ENCODE measurements at regions not wholly inside any gene's neighbourhood (a gene's known extent, or its start where the extent isn't known, plus 50 kb on each side); places are given as distances from the start of the nearest gene placed in this dataset.
"Not testable (repeated sequence)": the region's sequence is repeated elsewhere in the genome, so short reads cannot be mapped to it uniquely, and the experiment has no call there.

- no peak for DNase-seq
Measured at GRCh38 chr2:13923823-13924222, 708.7 kb upstream of the LRATD1 start.

DNA sequence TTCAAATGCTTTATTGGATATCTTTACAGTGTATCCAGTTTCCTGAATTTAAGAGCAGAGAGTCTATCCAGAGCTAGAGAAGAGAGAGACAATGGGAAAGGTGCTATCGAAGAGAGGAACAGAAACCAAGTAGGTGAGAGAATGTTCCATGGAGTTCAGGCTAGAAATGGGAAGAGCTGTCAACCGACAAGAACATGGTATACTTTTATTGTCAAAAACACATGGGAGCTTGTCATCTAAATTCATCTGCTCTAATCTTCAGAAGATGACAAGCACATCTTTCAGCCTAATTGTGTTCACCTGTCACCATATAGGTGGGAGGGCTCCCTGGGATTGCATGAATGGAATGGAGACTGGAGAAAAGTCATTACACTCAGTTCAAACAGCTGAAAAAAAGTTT lies 690.4 kb upstream of the LRATD1 start:
- no peak for DNase-seq

- no peak for DNase-seq
Measured at GRCh38 chr2:13950761-13951160, 681.8 kb upstream of the LRATD1 start.

DNA sequence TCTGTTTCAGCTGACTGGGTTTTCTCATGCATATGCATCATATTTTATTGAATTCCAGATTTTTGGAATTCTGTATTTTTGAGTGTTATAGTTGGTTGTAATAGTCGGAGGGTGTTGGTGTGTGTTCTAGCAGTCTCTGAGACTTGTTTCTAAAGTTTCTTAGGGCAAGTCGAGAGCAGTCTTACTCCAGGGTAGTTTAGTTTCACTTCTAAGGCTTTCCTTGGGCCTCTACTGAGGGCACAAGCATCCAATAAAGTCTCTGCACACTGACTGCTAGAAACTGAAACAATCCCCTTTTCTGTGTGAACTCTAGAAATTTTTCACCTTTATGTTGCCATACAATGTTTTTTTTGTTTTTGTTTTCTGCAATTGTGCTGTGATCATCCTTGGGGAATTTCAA lies 663.7 kb upstream of the LRATD1 start:
- no peak for DNase-seq

DNA sequence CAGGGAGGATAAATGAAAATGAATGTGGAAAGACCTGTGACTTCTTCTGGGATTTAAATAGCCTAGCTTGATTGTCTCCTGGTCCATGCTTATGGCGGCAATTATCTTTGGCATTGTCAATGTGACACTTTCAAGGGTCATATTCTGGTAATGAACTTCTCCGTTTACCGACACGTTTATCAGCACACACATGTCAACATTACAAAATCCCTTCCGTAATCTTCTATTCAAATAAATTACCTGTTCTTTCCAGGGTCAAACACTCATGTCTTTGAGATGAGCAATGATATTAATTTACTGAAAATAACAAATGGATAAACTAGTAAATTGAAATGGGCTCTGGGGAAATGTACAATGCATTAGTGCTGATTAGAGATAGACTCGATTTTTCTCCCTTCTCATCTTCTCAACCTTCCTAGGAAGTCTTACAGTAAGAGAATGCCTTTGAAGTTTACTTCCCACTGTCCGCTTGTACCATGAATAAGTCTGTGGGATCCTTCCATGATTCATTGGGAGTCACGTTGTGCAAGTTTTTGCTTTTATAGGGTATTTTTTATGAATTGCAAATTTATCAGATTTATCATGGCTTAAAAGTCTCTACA lies 646.3 kb upstream of the LRATD1 start:
- DNase-seq: no peak

DNA sequence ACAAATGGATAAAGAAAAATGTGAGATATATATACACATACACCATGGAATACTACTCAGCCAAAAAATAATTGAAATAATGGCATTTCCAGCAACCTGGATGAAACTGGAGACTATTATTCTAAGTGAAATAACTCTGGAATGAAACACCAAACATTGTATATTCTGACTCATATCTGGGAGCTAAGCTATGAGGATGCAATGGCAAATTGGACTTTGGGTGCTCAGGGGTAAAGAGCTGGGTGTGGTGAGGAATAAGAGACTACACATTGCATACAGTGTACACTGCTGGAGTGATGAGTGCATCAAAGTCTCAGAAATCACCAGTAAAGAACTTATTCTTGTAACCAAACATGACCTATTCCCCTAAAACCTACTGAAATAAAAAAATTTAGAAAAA lies 636.0 kb upstream of the LRATD1 start:
- DNase-seq: no peak

GRCh38 chr2:14011190-14011589 lies 621.3 kb upstream of the LRATD1 start:
- DNase-seq: no peak

GRCh38 chr2:14015113-14015630 lies 617.3 kb upstream of the LRATD1 start:
- DNase-seq: no peak

GRCh38 chr2:14016289-14016955 lies 616.1 kb upstream of the LRATD1 start:
- DNase-seq: no peak

DNA sequence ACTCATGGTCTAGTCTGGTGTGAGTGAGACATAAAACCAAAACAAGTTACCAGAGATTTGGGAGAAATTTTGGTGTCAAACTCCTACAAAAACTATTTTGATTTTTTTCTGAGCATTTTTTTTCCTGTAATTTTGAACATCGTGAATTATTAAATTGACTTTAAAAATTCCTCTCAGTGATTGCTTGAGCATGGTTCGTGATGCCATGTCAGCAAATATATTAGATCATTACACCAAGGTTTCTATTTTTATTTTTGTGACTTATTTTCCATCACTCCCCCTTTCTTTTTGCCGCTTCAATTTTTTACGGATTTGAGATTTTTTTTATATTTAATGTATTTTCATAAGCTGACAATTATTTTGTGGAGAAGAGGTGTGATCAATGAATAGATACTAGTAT lies 613.9 kb upstream of the LRATD1 start:
- no peak for DNase-seq

- no peak for DNase-seq
Measured at GRCh38 chr2:14023558-14023957, 609.0 kb upstream of the LRATD1 start.

GRCh38 chr2:14039134-14039533 lies 593.4 kb upstream of the LRATD1 start:
- DNase-seq: no peak

DNA sequence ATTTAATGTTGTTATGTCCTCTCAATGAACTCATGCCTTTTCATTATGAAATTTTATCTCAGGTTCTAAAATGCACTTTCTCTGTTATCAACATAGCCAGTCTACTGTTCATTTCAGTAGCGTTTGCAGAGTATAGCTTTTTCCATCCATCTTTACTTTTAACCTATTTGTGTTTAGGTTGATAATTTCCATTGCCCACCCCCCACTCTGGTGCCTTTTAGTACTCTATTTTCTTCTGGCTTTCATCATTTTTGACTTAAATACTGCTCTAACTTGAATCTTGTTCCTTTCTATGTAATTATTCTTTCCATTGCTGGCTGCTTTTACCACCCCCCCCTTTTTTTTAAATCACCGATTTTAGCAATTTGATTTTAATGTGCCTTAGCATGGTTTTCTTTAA lies 585.0 kb upstream of the LRATD1 start:
- DNase-seq: no peak

- no peak for DNase-seq
Measured at GRCh38 chr2:14051401-14051800, 581.1 kb upstream of the LRATD1 start.

DNA sequence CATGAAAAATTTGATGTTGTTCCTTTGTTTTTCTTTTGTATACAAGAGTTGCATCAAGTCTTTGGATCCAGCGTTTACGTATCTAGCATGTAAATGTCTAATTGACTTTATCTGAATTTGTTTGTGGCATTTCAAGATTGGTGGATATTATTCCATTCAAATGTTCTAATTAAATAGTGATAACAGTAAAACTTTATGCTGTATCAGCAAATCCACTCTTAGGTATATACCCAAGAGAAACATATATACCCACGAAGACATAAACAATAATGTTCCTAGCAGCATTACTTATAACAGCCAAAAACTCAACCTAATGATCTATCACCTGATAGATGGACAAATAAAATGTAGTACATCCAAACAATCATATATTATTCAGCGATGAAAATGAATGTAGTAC lies 579.4 kb upstream of the LRATD1 start:
- no peak for DNase-seq

DNA sequence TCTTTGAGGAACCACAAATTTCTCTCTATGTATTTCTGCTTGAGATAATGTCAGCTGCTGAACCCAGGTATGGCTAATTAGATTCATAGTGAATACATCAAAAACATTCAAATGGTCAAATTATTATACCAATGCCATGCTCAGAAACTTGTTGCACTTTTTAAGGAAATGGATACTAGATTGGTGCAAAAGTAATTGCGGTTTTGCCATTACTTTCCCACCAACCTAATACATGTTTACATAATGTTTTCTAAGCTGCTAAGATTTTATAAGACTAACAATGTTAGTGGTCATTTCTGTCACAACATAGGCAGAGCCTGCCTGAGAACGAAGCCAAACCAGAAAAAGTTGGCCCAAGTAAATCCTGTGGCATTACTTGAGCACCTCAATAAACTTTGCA lies 568.2 kb upstream of the LRATD1 start:
- DNase-seq: no peak

DNA sequence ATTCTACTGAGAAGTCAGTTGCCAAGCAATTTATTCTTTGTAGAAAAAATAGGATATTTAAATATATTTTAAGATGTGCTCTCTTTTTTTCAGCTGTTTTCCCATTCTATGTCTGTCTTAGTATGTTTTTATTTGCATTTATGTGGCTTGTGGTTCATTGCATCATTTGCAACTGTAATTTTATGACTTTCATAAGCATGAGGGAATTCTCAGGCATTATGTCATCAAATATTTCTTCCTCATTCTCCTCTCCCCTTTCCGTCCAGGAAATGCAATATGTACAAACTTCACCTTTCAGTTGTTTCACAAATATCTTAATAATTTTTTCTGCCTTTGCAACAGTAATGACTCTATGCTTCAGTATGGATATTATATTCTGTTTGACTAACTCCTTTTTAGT lies 560.2 kb upstream of the LRATD1 start:
- DNase-seq: no peak

DNA sequence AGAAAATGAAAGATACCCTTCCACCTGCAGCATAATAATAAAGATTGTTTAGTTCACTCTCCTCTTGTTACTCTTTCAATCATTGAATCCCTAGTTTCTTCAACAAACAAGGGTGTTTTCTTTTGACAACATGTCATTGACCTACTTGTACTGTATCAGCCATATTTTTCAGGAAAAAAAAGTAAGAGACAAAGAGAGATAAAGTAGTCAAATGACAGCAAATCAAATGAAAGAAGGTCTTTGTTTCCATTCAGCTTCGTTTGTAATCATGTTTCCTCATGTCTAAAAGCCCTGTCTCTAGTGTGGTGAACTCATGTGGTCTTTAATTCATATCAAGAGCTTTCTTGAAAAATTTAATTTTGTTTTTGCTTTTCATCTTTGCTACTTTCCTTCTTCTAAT lies 557.8 kb upstream of the LRATD1 start:
- DNase-seq: no peak

DNA sequence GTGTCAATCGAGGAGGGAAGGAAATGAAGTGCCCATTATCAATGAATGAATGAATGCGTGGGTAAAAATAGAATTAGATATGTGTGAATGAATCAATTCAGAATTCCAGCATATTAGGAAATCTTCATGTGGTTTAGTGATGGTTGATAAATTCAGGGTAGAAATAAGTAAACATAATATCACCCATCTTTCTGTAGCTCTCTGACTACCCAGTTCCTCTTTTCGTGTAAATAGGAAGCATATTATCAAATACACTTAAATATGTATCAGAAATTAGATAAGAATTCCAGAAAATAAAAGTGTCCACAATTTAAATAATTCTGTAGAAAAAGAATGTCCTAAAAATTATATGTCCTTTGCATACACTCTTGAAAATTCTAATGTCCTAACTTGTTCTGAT lies 552.9 kb upstream of the LRATD1 start:
- no peak for DNase-seq

DNA sequence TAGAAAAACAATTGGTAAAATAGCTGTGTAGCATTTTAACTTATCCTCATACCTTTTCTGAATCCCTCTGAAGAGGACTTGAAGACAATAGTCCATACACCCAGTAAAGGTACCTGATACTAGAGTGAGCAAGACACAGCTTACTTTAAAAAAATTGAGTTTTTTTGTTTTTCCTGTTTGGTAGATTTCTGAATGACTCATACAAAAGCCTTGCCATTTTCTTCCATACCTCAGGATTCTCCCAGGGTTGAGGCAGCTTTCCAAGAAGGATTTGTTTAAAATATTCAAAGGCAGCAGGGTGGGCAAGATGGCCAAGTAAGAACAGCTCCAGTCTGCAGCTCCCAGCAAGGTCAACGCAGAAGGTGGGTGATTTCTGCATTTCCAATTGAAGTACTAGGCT lies 551.0 kb upstream of the LRATD1 start:
- DNase-seq: no peak

GRCh38 chr2:14082640-14083039 lies 549.9 kb upstream of the LRATD1 start:
- no peak for DNase-seq

DNA sequence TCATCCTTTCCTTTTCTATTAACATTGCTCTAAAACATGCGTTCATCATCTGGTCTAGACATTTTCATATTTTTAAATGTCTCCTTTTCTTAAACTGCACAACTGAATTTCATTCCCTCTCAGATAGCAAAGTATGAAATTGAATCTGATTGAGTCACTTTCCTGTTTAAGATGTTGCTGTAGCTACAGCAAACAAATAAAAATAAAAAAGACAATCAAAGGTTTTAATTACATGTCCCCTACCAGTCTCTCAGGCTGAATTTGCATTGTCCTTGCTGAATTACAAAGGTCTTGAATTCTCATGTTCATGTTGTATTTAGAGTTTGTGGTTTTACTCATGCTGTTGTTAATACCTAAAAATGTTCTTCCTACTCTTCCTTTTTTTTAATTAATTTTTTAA lies 537.9 kb upstream of the LRATD1 start:
- no peak for DNase-seq

DNA sequence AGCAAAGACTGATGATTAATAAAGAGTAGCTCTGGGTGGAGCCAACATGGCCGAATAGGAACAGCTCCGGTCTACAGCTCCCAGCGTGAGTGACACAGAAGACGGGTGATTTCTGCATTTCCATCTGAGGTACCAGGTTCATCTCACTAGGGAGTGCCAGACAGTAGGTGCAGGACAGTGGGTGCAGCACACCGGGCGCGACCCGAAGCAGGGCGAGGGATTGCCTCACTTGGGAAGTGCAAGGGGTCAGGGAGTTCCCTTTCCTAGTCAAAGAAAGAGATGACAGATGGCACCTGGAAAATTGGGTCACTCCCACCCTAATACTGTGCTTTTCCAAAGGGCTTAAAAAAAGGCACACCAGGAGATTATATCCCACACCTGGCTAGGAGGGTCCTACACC lies 533.4 kb upstream of the LRATD1 start:
- not testable (repeated sequence) for DNase-seq

DNA sequence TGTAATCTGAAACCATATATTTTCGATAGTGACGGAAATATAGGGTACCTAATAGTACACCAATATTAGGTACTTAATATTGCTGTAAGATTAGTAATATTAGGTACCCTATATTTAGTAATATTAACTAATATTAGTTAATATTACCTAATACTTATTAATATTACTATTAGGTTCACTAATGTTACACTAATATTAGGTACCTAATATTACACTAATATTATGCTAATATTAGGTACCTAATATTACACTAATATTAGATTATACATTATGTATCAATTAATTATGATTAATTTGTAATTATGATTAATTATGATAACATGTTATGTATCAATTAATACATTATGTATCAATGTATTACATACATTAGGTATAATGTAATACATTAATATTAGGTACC lies 518.2 kb upstream of the LRATD1 start:
- DNase-seq: no peak

DNA sequence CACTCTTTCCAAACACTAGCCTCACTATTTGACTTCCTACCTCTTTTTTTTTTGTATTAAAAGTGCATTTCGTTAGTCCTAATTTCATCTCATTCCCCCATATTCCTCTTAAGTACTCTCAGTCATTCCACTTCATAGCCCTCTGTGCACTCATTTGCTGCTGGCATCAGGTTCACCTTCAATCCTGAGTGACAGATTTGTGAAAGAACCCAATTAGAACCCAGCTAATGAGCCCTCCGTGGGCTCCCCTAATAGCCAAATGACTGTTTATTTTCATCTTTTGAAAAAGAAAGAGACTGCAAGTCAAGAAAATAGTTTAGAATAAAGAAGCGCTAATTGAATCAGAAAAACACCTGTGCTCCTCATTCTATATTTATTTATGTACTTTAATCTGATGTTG lies 512.1 kb upstream of the LRATD1 start:
- no peak for DNase-seq
